HEK293 (cell line): ENCODE measurements at regions not wholly inside any gene's neighbourhood (a gene's known extent, or its start where the extent isn't known, plus 50 kb on each side); places are given as distances from the start of the nearest gene placed in this dataset.
A peak's percentile ranks its signal among the peaks of the same experiment; 100 is the strongest.

ENCODE experiments used
- KLF16 ChIP-seq: fragments of 450-650 bp; formaldehyde crosslinking; IDR thresholded peaks from 2 replicates; pipeline ENCODE4 v1.5.1; 2017; ENCODE audit warnings: missing biosample characterization, missing genetic modification characterization
- ZBTB21 ChIP-seq: fragments of 450-650 bp; formaldehyde crosslinking; IDR thresholded peaks from 2 replicates; pipeline ENCODE4 v1.5.1; 2017; ENCODE audit warnings: missing biosample characterization, missing genetic modification characterization
- ZNF10 ChIP-seq: fragments of 450-650 bp; formaldehyde crosslinking; IDR thresholded peaks from 2 replicates; pipeline ENCODE4 v1.5.1; 2017; ENCODE audit warnings: missing biosample characterization, missing genetic modification characterization
- ZNF311 ChIP-seq: fragments of 450-650 bp; formaldehyde crosslinking; IDR thresholded peaks from 2 replicates; pipeline ENCODE4 v1.5.1; 2017; ENCODE audit warnings: missing biosample characterization, missing genetic modification characterization, borderline replicate concordance
- TF ChIP-seq, protein P1 (sequence below): fragments of 450-650 bp; formaldehyde crosslinking; IDR thresholded peaks from 2 replicates; pipeline ENCODE4 v1.5.1; 2016; ENCODE audit warnings: missing biosample characterization, missing genetic modification characterization
- TF ChIP-seq, protein P2 (sequence below): fragments of 450-650 bp; IDR thresholded peaks from 2 replicates; pipeline ENCODE4 v1.5.1; 2018; ENCODE audit warnings: missing biosample characterization, mild to moderate bottlenecking, missing genetic modification characterization
- TF ChIP-seq, protein P3 (sequence below): fragments of 450-650 bp; IDR thresholded peaks from 2 replicates; pipeline ENCODE4 v1.5.1; 2018; ENCODE audit warnings: missing biosample characterization, missing genetic modification characterization

DNA sequence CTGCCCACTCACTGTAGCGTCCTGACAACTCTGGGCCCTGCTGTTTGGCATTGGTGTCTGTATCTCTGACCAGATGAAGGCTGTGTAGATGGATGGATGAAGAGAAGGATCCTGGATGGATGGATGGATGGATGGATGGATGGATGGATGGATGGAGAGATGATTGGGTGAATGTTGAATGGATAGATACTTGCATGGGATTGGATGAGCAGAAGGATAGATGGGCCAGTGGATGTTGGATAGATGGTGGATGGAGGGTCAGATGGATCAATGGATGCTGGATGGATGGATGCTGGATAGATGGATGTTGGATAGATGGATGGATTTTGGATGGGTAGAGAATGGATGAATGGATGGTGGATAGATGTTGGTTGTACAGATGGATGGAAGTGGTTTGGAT, 179.6 kb upstream of the GSE1 start:
- TF ChIP-seq ZBTB21: no peak
- TF ChIP-seq ZNF311 (tag by site-specific recombination): 0 out of 2 replicates have a peak, but pooled peaks have one; percentile 77
- TF ChIP-seq, protein P1, sequence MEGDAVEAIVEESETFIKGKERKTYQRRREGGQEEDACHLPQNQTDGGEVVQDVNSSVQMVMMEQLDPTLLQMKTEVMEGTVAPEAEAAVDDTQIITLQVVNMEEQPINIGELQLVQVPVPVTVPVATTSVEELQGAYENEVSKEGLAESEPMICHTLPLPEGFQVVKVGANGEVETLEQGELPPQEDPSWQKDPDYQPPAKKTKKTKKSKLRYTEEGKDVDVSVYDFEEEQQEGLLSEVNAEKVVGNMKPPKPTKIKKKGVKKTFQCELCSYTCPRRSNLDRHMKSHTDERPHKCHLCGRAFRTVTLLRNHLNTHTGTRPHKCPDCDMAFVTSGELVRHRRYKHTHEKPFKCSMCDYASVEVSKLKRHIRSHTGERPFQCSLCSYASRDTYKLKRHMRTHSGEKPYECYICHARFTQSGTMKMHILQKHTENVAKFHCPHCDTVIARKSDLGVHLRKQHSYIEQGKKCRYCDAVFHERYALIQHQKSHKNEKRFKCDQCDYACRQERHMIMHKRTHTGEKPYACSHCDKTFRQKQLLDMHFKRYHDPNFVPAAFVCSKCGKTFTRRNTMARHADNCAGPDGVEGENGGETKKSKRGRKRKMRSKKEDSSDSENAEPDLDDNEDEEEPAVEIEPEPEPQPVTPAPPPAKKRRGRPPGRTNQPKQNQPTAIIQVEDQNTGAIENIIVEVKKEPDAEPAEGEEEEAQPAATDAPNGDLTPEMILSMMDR: no peak
- TF ChIP-seq, protein P2, sequence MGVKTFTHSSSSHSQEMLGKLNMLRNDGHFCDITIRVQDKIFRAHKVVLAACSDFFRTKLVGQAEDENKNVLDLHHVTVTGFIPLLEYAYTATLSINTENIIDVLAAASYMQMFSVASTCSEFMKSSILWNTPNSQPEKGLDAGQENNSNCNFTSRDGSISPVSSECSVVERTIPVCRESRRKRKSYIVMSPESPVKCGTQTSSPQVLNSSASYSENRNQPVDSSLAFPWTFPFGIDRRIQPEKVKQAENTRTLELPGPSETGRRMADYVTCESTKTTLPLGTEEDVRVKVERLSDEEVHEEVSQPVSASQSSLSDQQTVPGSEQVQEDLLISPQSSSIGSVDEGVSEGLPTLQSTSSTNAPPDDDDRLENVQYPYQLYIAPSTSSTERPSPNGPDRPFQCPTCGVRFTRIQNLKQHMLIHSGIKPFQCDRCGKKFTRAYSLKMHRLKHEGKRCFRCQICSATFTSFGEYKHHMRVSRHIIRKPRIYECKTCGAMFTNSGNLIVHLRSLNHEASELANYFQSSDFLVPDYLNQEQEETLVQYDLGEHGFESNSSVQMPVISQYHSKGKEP: no peak
- no peak for TF ChIP-seq ZNF10 (tag by site-specific recombination)
- TF ChIP-seq, protein P3, sequence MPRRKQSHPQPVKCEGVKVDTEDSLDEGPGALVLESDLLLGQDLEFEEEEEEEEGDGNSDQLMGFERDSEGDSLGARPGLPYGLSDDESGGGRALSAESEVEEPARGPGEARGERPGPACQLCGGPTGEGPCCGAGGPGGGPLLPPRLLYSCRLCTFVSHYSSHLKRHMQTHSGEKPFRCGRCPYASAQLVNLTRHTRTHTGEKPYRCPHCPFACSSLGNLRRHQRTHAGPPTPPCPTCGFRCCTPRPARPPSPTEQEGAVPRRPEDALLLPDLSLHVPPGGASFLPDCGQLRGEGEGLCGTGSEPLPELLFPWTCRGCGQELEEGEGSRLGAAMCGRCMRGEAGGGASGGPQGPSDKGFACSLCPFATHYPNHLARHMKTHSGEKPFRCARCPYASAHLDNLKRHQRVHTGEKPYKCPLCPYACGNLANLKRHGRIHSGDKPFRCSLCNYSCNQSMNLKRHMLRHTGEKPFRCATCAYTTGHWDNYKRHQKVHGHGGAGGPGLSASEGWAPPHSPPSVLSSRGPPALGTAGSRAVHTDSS (tag by site-specific recombination): no peak
- TF ChIP-seq KLF16 (tag by site-specific recombination): no peak
